GM19452 (cell line): ENCODE measurements at regions not wholly inside any gene's neighbourhood (a gene's known extent, or its start where the extent isn't known, plus 50 kb on each side); places are given as distances from the start of the nearest gene placed in this dataset.

Experiments
- ATAC-seq: cut with Tn5 transposase; IDR thresholded peaks from one replicate; pipeline ENCODE4 v1.9.1; 2021; ENCODE audit not compliant: unreplicated experiment

GRCh38 chr19:31402529-31403316 lies 53.5 kb upstream of the TSHZ3 start:
- ATAC-seq, result no peak

DNA sequence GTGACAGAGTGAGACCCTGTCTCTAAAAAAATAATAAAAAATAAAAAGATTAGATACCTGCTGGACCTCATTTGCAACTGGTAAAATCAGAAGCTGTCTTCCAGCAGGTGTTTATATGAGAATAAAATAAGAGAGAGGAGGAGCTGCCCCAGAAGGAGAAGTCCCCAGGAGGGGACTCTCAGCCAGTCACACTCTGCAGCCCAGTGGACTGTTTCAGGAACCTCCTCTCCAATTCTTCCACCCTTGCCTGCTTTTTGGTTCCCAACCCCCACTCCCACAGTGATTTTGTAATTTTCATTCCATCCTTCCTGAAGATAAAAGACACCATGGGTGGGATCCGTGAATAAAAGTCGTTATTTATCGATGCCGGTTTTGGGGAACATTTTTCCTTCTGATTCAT lies 56.9 kb upstream of the TSHZ3 start:
- no peak for ATAC-seq

DNA sequence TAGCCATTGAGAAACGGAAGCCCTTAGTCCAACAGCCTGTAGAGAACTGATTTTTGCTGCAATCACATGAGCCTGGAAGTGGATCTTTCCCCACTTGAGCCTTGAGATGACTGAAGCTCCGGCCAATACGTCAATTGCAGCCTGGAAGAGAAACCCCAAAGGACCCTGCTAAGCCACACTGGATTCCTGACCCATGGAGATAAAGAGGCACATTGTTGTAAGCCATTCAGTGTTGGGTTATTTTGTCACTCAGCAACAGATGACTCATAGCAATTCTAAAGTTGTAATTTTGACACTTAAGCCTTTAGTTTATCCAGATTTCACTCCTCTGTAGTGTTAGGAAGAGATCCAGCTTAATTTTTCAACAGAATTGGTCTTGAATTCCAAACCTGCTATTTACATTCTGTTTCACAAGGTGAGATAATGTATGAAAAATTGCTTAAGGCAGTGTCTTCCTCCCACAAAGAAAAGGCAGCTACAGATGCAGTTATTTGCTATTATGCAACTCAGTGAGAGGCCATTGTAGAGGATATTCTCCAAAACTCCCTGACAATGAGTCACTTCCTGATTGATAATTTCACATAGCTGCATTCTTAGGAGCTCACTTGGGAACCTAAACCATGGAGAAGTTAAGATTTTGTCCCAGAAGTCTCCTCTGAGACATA lies 59.4 kb upstream of the TSHZ3 start:
- ATAC-seq, result no peak

DNA sequence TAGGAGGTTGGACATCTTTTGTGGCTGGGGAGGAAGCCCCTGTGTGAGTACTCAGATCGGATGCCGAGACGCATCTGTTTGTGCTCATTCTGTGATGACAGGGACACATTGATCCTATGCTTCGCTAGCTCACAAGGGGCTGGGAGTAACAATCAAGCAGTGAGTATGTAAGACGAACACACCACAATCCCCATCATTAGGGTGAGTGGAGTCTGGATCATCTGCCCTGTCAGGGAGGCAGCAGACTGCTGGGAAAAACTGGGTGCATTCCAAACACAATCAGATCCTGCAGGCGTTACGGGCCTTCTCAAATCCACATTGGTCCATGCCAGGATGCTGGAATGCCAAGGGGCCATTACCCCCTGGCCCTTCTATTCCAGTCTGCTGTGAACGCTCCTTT lies 64.1 kb upstream of the TSHZ3 start:
- ATAC-seq, result no peak

- no peak for ATAC-seq
These were observed 66.1 kb upstream of the TSHZ3 start for GRCh38 chr19:31415322-31415721.

GRCh38 chr19:31416548-31416947 lies 67.3 kb upstream of the TSHZ3 start:
- no peak for ATAC-seq

- no peak for ATAC-seq
These were observed 68.8 kb upstream of the TSHZ3 start for GRCh38 chr19:31418055-31418454.

DNA sequence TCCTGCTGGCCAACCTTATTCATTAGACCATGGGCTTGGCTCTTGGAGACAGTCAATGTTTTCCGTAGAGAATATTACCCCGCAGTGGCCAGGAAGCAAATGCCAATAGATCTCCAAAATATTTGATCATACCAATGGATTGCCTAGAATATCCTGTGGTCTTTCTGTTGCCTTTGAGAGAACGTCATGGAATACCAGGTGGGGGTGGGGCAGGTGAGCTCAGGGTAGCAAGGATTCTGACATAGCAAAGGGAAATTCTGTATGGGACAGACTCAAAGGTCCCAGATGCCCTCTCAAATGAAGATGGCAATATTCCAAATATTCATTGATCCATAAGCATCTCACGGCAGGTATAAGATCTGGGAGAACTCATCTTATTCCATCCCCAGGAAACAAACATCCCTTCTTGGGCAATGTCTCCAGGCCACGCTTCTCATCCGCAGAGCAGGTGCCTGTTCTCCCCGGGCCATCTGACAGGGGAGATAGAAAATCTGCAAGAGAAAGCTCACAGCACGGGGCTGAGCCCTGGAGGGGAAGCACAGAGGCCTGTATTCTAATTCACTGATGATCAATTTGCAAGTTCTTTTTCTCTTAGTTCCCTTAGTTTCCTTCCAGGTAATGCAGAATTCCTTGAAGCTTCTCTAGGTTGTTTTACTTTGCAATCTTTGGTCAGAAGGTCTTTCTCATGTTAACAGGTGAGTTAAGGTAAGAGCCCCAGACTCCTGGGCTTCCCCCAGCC lies 69.6 kb upstream of the TSHZ3 start:
- no peak for ATAC-seq

DNA sequence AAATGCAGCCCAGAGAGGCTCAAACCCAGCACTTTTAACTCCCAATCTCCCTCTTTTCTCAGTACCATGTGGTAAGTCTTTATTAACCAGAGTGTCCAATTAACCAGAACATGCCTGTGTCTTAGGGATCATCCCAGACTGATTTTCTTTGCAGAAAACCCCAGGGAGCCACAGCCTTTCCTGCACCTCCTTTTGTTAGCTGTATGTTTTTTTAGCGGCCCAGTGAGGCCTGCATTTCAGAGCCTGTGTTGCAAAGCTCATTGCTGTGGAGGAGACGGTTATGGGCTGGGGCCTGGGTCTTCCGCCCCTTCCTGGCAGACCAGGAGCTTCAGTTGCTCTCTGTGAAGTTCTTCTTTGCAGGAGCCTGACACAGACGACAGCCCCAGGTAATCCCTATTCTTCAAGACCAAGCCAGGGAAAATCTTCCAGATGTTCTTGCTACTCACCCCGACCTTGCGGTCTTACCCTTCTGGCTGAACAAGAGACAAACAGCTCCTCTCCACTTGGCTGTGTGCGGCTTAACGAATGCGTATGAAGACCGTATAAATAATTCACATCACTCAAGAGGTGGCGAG lies 70.7 kb upstream of the TSHZ3 start:
- no peak for ATAC-seq

DNA sequence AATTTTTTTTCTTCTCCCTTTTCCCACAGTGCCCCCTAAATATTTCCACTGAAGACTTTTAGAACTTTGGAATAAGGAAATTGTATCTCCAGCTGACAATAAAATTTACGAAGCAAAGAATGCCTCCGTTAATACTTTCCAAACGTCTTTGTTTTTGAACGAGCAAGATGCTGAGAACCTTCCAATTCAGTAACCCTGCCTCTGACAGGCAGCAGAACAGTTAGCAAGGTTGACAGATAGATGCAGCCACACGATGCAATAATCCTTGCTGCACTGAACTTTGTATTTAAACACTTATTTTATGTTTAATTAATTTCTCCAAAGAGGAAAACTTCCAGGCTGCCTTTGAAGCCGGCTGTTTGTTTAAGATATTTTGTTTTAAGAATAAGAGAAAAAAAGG lies 71.8 kb upstream of the TSHZ3 start:
- no peak for ATAC-seq

DNA sequence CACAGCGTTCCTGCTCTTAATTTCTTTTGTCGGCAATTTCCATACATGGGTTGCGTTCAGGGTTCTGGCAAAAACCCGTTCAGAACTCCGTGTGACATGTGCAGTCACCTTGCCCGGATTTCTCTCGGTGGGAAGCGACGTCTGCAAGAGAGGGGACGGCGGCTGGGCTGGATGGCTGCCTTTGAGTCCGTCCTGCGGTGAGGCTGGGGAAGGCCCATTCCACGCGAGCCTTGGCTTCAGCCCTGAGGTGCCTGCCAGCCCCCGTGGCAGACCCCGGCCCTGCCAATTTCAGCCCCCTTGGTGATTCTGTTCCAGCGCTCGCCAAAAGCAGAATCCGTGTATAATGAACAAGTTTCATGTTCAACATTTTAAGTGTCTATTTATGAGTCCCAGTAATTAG lies 72.6 kb upstream of the TSHZ3 start:
- ATAC-seq, result no peak

GRCh38 chr19:31423896-31424295 lies 74.7 kb upstream of the TSHZ3 start:
- no peak for ATAC-seq

DNA sequence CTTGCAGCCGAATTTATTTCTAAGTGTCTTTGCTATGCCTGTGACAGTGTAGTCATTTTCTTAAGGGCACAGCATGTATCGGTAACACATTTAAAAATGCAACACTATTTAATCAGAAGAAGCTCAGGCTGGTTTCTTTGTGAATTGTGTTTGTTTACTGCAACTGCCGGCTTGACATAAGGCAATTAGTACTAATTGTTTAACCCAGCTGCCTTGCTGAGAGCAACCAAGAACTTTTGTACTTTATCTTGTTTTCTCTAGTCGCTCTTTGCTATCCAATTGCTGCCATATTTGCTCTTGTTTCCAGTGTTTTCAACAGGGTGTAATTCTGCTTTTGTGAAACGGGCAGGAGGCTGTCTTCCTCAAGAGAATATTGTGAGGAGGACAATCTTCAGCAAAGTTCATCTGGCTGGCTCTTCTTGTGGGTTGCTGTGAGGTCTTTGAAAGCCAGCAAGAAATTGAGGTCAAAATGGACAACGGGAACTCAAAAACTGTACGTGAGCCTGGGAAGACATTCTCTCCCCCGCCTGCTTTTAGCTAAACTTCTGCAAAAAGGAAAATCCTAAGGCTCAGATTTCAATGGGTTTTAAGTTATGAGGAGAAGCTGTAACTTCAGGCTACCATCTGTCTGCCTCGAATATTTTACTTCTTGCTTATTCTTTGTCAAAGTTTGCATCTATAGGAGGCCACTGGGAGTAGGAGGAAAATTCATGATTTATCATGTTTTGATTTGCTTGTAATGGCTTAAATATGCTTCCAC lies 75.8 kb upstream of the TSHZ3 start:
- ATAC-seq, result no peak

DNA sequence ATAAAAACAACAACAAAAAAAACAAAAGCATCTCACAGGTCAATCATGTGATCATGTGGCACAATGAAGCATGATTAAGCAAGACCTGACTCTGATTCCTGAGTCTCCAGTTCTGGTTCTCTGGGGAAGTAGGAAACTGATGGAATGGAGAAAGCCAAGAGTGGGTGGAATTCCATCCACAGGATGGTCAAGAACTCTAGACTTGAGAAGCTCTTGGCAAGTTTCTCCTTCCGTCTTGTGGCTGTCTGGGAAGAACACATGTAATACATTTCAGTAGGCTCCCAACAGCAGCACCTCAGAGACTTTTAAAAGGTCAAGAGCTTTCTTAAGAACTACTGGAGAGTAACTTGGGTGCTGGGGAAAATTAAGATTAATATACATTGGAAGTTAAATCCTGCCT lies 78.6 kb upstream of the TSHZ3 start:
- no peak for ATAC-seq

DNA sequence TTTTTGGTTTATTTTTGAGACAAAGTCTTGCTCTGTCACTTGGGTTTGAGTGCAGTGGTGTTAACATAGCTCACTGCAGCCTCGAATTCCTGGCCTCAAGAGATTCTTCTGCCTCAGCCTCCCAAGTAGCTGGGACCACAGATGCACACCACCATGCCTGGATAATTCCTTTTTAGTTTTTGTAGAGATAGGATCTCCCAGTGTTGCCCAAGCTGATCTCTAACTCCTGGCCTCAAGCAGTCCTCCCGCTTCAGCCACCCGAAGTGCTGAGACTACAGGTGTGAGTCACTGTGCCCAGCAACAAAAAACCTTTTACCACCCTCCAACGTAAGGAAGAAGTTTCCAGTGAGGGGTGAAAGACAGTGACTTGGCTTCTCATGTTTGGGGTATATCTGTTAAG lies 81.1 kb upstream of the TSHZ3 start:
- ATAC-seq, result no peak

- ATAC-seq, result no peak
These were observed 83.1 kb upstream of the TSHZ3 start for GRCh38 chr19:31432201-31432810.

DNA sequence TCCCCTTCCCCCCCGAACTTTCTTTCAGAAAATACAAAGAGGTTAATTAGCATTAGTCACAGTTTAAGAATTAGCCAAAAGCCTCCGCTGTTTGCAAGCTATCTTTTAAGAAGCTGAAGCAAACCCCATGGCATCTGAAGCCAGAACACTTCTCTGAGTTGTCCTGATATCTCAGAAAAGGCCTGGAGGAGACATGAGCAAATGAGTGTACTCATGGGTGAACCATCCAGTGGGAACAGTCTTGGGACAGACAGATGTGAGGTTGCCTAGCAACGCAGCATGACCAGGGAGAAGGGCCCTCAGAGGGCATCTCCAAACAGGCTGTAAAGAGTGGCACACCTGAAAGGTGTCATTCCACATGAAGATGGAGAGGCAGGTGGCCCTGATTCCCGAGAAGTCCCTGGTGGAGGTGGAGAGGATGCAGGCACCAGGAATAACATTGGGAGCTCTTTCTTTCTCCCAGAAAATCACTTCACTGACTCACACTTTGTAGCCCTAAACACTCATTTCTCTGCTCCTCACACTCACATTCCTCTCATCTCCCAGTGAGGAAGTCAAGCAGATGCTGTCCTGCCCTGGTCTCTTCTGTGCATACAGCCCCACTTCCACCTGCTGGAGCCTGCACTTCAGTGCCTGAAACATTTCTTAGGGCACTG lies 87.0 kb upstream of the TSHZ3 start:
- no peak for ATAC-seq

DNA sequence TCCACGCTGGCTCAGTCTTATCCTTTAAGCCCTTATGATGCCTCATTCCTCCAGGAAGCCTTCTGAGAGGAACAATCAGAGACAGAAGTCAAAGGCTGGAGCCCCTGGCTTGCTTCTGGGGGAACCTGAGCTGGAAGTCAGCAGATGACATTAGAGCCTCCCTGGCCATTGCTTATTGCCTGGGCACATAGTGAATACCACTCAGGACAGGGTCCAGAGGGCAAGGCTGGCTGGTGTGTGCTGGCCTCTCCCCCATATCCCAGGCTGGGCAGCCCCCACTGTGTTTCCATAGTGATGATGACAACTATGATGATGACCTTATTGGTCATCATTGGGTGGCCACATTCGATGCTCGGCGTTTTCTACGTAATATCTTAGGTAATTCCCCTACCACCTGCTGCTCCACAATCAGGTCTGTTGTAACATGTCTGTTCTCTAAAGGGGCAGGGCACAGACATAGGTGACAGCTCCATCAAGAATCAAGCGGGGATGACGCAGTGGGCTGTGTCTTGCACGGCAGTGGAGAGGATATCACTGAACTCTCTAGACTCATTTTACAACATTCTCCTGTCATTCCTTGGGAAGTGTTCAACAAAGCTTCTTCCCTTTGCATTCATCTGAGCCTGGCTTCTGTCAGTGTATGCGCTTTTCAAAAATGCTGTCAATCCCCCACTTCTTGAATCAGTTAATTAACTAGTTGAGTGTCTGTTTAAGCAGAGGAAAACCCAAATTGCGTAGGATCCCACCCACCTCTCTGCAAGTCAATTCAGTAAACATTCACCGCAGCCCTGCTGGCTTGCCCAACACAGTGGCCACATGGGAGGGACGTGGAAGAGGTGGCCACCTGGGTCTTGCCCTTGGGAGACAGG lies 89.4 kb upstream of the TSHZ3 start:
- ATAC-seq, result no peak

DNA sequence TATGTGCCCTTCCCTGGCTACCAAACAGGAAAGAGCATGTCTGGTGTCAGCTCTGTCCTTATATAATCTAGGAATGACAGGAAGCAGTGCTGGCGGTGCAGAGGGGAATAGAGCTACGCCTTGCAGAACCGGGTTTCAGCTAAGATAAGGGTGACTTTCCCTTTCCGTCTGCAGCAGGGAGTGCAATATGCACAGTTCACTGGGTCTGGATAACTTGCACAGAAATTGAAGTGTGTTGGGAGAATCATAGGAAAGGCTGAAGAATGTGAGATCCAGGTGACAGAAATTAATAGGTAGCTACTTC lies 90.0 kb upstream of the TSHZ3 start:
- ATAC-seq, result no peak
